Fibroblast of villous mesenchyme (primary cell): ENCODE measurements at regions not wholly inside any gene's neighbourhood (a gene's known extent, or its start where the extent isn't known, plus 50 kb on each side); places are given as distances from the start of the nearest gene placed in this dataset.

ENCODE experiments used
- DNase-seq: peaks from one replicate; pipeline ENCODE4 v3.0.0-alpha.2; 2010; ENCODE audit warnings: low read depth
- H3K4me3 ChIP-seq: 2 replicates; pipeline ENCODE4 v1.5.1; 2011; ENCODE audit warnings: low read depth, mild to moderate bottlenecking, low read length
- CTCF ChIP-seq: IDR thresholded peaks from 2 replicates; pipeline ENCODE4 v1.5.1; 2012; ENCODE audit warnings: low read depth, mild to moderate bottlenecking, low read length; ENCODE audit not compliant: insufficient read depth

- H3K4me3 ChIP-seq = no peak overlapping the region
- TF ChIP-seq CTCF = no peak
- DNase-seq = no peak
Measured at GRCh38 chr6:97901531-97901930, 618.5 kb upstream of the MMS22L start.

- DNase-seq = no peak
- no peak for TF ChIP-seq CTCF
- no peak overlapping the region for H3K4me3 ChIP-seq
Measured at GRCh38 chr6:97909380-97909779, 626.4 kb upstream of the MMS22L start.

GRCh38 chr6:97913721-97914120 lies 630.7 kb upstream of the MMS22L start:
- DNase-seq = no peak

GRCh38 chr6:97914912-97915311 lies 631.9 kb upstream of the MMS22L start:
- no peak for DNase-seq
- H3K4me3 ChIP-seq = no peak overlapping the region
- TF ChIP-seq CTCF = no peak

More at GRCh38 chr6:97913721-97914120, 630.7 kb upstream of the MMS22L start:
- no peak for TF ChIP-seq CTCF
- H3K4me3 ChIP-seq = no peak overlapping the region

DNA sequence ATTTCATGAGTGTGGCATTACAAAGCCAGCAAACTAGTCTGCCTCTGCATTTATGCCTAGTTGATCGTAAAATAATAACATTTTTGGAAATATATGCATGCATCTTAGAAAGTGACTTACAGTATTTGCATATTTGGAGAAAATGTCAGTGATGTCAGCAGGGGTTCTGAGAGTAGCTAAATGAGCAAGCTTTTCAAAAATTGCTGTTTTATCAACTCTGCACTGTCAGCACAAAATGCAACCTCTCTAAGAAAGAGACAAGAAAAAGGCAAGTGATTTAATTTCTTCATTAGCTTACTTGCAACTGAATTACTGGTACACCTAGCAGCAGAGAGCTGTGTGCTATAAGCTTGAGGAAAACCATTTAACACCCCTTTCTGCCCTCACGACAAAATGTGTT lies 632.5 kb upstream of the MMS22L start:
- no peak overlapping the region for H3K4me3 ChIP-seq
- no peak for DNase-seq
- TF ChIP-seq CTCF = no peak

GRCh38 chr6:97917369-97917768 lies 634.4 kb upstream of the MMS22L start:
- H3K4me3 ChIP-seq = no peak overlapping the region
- no peak for DNase-seq
- TF ChIP-seq CTCF = no peak

DNA sequence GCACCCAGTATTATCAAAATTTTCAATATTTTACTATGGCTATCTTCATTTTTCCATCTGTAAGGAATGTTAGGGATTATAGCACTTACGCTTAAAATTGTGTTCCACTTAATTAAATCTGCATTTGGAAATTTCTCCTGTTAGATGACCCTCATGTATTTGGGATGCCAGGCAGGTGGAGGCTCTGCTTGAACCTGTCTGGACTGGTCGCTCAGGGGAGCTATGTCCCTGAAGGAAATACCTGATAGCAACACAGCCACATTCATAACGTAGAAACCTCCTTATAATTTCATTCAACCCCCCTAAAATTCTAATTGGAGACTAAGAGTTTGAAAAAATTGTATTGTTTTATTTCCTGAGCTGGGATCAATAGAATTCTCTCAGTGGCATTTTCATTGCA lies 636.0 kb upstream of the MMS22L start:
- DNase-seq = no peak
- no peak overlapping the region for H3K4me3 ChIP-seq
- TF ChIP-seq CTCF = no peak
